ENCODE measurements at regions not wholly inside any gene's neighbourhood (a gene's known extent, or its start where the extent isn't known, plus 50 kb on each side); places are given as distances from the start of the nearest gene placed in this dataset.
"Not testable (repeated sequence)": the region's sequence is repeated elsewhere in the genome, so short reads cannot be mapped to it uniquely, and the experiment has no call there.

DNA sequence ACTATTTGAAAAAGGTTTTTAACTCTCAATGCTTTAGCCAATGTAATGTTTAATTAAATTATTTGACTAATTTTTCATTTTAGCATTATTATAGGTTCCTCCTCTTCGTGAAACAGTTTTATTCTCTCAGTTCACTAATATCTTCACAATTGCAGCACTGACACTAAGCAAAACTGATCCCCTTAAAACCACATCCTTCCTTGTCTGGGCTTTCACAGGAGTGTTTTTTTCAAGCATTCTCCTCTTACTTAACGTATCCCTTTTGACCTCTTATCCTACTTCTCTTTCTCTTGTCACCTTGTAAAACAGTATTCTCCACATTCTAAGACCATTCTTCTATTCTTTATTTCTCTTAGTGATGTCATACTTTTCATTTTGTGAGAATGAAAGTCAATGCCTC is 112.8 kb downstream of the DSC3 start:
- DNase-seq (ENCODE audit: low spot score): no peak

DNA sequence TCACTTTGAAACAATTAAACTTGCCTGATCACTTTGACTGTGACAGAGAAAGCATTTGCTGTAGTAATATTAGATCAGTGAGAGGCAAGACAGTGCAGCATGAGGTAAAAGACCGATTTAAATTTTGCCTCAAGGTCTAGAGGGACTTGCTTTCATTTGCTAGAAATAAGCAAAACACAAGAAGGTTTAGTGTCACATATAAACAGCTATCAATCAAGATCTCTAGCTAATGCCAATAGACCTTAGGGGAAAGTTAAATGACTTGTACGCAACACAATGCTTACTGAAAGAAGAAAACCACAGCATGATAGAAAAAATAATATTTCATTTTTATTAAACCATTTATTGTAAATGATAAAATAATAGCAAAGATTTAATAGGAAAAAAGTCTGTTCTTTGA is 113.5 kb downstream of the DSC3 start:
- DNase-seq (ENCODE audit: low spot score): no peak

DNA sequence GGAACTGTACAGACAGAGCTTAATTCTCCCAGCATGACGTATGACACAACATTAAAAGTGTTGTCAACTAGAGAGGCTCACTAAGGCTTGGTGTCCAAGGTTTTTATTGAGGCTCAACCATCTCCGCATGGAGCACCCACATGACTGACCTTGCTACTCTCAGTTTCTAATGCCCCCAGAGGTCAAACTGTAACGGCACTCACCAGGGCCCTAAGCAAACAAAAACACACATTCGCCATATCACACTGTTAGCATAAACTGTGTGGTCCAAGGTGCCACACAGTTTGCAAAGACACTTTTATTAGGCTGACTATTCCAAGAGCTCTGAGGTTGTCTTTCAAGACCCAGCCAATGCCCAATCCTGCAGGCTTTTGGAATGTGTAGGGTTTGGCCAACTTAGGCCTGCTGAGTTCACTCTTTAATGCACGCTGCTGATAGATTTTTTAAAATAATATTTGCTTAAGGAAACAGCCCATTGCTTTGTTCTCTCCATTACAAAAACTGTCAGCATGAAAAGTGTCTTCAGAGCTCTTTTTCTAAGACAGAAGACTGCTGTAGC is 114.9 kb downstream of the DSC3 start:
- DNase-seq (ENCODE audit: low spot score): no peak

DNA sequence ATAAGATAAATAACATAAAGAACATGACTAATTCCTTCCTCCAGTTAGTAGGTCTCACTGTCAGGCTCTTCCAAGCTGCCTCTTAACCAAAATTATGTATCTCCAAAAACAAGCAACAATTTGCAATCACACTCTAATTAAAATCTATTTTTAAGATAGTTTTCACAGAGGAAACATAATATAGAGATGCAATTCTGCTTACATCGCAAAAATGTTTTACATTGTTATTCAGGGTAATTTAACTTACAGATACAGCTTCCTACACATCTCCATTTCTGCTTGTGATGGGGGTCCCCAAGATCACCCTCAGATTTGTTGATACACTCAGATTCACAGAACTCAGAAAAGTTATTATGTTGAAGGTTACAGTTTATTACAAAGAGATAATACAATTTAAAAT is 115.5 kb downstream of the DSC3 start:
- no peak for DNase-seq (ENCODE audit: low spot score)

DNA sequence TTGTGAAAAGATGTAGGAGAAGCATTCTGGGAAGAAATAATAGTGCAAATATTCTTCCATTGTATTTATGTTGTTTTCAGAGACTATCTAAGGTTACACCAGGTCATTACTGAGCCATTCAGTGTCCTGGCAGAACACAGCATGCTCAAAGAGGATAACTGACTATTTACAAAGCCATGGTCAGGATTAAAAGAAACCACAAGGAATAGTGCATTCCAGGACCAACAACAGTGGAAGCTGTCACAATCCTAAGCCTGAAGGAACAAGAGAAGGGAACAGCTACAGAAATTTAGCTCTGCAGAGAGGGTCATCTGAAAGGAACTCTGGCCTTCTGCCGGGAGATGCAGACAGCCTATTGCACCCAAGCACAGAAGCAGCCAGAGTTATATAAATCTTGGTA is 116.7 kb downstream of the DSC3 start:
- no peak for DNase-seq (ENCODE audit: low spot score)

DNA sequence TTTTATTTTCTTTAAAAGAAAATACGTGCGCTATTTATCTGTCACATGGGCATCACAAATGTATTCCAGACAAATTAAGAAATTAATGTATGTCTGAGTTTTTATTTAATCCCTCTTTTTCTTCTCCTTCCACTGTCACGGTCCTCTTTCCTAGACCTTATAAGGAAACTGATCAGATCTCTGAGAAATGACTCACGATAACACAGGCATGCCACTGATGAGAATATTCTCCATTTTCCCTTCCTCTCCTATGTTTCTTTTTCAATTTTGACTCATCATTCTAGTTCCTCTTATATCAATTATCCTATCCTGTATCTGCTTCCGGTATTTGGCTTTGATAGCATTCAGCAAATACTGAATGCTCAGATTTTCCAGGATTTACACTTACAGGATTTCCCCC is 121.8 kb downstream of the DSC3 start:
- no peak for DNase-seq (ENCODE audit: low spot score)

DNA sequence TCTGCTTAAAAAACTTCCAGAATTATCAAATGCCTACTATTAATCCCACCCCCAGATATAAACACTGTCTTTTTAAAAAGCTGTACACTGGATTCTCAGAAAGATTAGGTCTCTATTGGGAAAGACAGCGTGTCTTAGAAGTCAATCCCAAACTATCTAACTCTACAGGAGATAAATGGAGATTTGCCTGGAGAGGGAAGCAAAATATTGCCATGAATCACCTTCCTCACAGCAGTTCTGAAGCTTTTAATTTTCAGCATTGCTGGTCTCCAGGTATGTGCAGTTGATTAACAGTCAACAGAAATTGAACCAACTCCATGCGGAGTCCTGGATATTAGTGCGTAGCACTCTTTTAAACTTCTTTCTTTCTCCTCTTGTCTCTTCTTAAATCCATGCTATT is 122.2 kb downstream of the DSC3 start:
- DNase-seq (ENCODE audit: low spot score): no peak

DNA sequence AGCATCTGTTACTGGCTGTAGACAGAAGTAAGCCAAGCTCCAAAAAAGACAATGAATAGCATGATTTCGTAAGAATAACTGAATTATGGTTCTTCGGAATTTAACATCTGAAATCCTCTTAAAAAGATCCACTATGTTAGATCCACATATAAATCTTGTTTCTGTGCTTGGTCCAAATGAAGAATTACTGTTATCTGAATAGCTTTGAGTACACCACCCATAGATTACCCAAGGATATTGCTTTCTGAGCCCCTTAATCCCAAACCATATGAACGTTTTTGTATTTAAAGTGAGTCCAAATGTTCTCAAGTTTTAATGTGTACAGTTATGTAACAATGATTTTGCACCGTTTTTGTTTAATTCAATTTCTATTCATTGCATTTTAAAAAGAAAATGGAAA is 124.9 kb downstream of the DSC3 start:
- DNase-seq (ENCODE audit: low spot score): no peak

DNA sequence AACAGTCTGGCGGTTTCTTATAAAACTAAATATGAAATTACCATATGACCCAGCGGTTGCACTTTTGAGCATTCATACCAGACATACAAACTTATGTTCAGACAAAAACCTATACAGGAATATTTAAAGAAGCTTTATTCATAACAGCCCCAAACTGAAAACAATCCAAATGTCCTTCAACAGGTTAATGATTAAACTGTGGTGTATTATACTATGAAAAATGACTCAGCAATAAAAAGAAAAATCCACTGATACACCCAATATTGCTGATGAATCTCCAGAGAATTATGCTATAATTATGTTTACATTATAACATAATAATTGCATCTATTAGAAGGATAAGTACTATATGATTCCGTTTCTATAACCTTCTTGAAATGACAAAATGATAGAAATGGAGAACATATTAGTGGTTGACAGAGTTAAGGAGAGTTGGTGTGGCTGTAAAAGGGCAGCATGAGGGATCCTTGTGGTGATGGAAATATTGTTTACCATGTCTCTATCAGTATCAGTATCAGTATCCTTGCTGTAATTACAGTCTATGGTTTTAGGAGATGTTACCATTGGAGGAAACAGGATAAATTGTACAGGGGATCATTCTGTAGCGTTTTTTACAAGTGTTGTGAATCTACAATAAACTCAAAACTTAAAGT is 127.1 kb downstream of the DSC3 start:
- no peak for DNase-seq (ENCODE audit: low spot score)

DNA sequence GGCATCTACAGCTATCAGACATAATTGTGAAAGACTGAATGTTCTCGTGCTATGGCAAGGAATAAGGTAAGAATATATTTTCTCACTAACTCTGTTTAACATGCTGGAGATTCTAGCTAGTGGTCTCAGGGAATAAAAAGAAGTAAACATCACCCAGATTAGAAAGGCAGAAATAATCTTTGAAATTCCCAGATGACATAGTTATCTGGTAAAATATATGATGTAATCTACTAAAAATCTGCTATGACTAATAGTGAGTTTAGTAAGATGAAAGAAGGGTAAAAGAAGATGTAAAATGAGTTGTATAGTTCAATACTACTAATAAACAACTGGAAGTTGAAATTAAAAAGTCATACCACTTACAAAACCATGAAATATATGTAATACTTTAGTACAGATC is 134.2 kb downstream of the DSC3 start:
- no peak for DNase-seq (ENCODE audit: low spot score)

DNA sequence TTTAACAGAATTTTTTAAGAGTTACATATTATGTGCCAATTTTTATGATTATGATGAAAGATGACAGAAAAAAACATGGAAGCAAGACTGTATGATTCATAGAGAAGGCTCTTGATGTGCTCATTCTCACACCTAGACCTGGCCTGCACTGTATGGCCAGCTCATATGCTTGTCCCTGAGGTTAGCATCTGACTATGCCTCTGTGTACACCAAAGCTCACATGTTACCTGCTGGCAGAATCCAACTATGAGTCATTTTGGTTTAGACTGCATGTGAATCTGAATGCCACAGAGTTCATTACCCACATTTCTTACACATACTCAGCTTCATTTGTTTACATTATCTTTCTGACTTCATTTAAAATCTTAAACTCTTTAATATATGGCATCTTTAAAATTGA is 139.0 kb downstream of the DSC3 start:
- no peak for DNase-seq (ENCODE audit: low spot score)

DNA sequence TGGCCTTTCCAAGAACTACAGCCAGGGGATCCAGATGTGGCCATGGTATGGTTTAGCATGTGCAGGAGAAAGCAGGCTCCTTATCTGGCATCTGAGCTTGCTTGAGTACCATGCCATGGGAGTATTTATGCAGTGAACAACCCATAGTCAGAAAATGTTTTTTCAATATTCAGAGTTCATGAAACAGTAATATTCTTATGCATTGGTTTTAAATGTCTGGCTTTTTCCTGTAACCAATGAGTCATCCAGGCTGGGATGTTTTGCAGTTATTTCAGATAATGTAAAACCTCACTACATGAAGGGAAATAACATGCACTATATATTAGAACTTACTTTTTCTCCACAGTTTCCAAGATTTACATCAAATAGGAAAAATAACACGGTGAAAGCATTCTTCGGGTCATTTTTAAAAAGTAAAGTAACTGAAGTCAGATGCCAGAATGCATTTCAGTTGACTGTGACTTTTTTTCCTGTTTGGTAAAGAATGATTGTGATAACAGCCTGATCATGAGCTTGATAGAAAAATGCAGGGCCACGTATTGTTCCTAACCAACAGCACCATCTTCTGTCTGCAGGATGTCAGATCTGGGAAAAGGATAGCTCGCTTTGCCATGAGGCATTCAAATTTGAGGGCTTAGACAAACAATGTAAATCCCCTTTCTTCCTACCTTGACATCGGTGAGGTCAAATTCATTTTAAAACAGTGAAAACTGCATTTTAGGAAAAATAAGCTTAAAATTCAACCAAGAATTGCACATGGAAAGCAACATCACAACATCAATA is 152.8 kb downstream of the DSC3 start:
- DNase-seq (ENCODE audit: low spot score): no peak

DNA sequence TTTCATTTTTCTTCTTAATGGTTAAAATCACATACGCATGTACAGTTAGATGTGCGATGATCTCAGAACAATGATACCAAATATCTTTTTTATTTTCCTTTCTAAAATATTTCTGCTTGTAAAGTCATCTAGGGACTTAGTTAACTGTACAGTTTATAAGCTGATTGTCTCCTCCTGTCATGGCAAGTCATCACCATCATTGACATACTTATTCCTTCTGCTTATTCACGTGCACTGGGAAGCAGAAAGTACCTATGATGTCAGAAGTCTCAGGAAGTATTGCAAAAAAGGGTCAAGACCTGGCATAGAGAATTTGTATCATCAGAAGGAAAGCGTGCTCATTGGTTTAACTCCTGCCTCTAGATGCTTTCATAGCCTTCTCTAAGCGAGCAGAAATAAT is 154.2 kb downstream of the DSC3 start:
- no peak for DNase-seq (ENCODE audit: low spot score)

DNA sequence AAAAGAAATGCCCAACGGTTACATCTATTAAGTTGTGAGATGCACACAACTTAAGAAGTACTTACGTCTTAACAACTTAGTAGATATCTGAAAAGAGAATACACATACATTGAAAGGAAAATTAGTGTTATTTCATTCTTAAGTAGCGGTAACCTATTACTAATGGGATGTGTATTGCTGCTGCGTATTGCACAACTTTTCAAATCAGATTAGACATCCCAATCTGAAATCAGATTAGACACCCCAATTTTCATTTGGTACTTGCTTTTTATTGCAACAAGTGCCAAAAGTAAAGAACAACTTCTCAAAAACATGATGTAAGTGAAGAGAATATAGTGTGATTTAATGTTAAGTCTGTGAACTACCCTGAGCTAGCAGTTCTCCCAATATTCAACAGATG is 155.5 kb downstream of the DSC3 start:
- no peak for DNase-seq (ENCODE audit: low spot score)

DNA sequence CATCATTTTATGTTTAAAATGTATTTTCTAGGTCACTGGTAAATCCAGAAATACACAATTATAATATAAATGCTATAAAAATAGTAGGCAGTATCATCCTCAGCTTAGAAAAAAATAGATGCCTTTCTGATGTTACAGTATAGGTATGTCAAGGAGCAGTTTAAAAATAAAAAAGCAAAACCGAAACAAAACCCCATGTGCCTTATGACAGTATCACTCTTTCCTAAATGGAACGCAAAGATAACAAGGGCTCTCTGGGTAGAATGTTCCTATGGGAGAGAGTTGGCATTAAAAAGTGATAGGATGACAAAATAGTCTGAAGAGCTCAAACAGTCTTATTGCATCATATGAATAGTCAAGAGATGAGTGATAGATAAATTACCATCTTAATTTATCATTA is 172.1 kb downstream of the DSC3 start:
- no peak for DNase-seq (ENCODE audit: low spot score)

DNA sequence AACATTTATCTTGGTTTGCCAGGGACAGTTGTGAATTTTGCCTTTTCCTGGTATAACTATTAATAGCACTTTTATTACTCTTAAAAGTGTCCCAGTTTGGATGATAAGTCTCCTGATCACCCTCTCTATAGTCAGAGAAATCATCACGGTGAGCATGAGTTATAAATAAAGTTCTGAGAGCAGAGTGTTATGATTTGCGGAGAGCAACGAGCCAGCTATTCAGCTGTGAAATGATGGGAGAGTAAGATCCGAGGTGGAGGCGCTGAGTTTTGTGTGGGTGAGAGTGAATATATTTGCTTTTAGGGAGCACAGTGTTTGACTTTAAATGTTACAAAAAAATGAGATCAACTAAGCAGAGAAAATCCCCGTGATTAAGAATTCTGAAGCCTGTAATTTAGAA is 179.6 kb downstream of the DSC3 start:
- DNase-seq (ENCODE audit: low spot score): no peak

DNA sequence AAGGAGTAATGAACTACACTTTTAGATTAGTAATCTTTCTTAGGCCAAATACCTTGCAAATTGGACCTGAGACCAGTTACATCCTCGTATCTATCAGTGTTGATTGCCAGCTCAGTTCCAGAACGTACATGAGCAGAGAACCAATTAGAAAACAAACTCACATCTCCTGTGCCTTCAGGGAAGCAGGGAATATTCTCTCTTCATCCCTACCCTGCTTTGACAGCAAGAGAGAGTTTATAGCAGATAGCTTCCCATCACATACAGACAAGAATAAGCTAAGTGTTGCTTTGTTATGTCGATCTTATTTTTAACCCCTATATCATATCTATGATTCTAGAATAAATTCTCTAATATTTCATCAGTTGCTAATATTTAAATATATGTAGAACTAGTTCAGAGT is 181.8 kb downstream of the DSC3 start:
- DNase-seq (ENCODE audit: low spot score): no peak

DNA sequence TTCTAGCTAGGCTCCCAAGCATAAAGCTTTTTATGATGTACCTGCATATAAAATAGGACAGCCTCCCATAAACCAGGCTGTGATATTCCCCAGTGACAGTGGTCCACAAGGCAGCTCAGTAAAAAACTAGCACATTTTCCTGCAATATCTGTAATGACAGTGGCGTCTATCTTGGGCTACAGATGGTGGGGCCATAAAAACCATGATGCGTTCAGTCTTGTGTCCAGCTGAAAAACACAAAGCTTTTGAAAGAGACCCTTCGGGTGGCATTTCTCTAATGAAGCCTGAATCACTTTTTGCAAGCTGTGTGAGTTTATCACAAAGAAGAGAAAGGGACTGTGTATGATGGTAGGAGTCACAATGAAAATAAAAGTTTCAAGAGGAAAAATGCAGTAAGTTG is 183.5 kb downstream of the DSC3 start:
- no peak for DNase-seq (ENCODE audit: low spot score)

DNA sequence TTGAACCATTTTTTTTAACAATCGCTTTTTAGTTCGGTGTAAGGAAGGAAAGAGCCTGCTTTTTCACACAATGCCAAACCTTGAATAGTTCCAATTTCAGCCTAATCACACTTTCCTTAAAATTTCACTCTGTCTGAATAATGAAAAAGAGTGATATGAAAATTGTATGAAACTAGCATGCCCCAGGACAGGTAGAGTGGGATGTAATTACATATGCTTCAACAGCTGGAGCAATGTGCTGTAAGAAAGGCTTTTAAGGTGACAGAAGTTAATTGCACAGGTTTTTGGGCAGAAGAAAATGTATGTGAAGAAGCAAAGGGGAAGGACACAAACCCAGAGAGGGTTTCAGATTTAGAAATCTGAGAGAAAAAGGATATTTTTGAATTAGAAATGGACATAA is 184.0 kb downstream of the DSC3 start:
- no peak for DNase-seq (ENCODE audit: low spot score)

DNA sequence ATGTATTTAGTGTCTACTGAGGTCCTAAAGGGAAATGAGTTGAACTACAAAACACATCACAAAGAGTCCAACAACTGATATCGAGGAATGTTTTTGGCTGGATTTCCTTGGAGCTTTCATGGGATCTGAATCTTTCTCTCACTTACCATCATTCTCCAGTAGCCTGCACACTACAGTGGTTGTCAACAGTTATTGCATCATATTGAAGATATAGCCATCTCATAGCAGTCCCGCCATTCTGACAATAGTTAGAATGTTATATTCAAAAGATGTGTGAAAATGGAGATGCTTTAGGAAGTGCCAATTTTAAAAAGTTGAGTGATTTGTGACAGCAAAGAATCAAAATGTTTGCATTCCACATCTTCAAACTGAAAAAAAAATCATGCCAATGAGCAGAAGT is 186.8 kb downstream of the DSC3 start:
- no peak for DNase-seq (ENCODE audit: low spot score)

DNA sequence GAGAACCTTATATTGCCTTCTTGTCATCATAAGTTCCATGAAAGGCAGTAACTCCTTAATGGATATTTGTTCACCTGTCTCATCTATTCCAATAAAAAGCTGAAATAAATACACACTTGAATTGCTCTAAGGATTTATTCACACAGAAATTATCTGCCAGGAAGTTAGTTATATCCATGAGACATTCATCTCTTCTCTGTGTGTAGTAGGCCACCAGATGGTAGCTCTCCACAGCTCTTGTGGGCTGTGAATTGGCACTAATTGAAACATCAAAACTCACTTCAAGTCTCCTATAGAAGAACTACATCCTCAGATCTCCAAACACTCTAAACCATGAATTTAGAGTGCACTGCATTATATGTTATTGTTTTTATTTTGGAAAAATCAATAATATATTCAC is 189.6 kb downstream of the DSC3 start:
- no peak for DNase-seq (ENCODE audit: low spot score)

DNA sequence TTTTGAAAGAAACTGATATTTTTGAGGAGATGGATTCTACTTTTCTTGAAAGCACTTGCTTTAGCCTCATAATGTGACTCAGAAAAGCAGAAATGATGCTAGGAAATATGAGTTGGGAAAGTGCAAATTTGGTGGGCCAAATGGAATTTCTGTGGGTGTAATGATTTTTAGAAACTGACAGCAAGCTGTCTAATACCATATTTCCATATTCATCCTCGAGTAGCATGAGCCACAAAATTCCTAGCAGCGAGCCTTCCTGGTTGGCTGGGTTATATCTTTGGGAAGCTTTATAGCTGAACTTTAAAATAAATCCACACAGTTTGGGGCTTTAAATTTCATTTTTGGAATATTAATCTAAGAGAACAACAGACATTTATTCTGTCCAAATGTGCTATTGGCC is 190.0 kb downstream of the DSC3 start:
- no peak for DNase-seq (ENCODE audit: low spot score)

DNA sequence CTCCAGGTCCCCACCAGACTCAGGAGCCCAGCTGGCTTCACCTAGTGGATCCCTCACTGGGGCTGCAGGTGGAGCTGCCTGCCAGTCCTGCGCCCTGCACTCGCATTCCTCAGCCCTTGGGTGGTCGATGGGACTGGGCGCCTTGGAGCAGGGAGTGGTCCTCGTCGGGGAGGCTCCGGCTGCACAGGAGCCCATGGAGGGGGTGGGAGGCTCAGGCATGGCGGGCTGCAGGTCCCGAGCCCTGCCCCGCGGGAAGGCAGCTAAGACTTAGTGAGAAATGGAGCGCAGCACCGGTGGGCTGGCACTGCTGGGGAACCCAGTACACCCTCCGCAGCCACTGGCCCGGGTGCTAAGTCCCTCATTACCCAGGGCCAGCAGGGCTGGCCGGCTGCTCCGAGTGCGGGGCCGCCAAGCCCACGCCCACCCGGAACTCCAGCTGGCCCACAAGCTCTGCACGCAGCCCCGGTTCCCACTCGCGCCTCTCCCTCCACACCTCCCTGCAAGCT is 203.4 kb downstream of the DSC3 start:
- DNase-seq (ENCODE audit: low spot score): not testable (repeated sequence)

DNA sequence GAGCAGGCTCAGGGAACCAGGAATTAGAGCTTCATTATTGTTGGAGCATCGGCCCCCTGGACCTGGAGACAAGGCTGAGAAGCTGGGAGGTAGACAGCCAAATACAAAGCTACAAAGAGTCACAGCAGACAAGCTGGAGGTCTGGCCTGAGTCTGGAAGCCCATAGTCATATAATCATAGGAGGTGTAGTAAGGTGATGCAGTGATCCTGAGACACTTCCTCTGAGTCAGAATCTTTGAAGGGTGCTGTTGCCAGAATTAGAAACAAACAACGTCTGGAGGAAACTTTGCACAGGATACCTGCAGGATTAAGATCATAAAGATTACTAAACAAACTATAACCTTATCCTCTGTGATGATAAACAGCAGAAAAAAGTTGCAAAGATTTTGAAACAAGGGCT is 213.8 kb downstream of the DSC3 start:
- DNase-seq (ENCODE audit: low spot score): no peak
